CD4-positive, alpha-beta T cell treated with Interleukin-21 for 1 hour (primary cell): ENCODE measurements at regions not wholly inside any gene's neighbourhood (a gene's known extent, or its start where the extent isn't known, plus 50 kb on each side); places are given as distances from the start of the nearest gene placed in this dataset.
"Not testable (repeated sequence)": the region's sequence is repeated elsewhere in the genome, so short reads cannot be mapped to it uniquely, and the experiment has no call there.

Source experiments
- DNase-seq: peaks from one replicate; pipeline ENCODE4 v3.0.0-alpha.2; 2020

DNA sequence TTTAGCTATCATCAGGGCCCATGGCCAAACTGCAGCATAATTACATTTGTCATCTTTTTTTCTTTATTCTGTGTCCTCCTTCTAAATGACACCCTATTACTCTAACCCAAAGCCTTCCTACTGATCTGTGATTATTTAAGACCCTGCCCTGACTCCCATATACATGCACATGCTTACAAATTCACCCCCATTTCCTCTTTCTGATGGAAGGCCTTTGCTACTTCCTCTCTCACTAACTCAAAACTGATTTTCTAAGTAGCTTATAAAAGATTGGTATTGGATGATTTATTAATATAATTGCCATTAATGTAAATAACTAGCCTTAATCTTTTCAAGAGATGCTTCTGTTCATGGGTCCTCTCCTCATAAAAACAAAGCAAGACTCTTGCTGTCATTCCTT is 179.2 kb downstream of the EDEM1 start:
- no peak for DNase-seq

GRCh38 chr3:5371555-5371954 is 184.0 kb downstream of the EDEM1 start:
- not testable (repeated sequence) for DNase-seq

GRCh38 chr3:5376761-5377160 is 189.3 kb downstream of the EDEM1 start:
- no peak for DNase-seq

DNA sequence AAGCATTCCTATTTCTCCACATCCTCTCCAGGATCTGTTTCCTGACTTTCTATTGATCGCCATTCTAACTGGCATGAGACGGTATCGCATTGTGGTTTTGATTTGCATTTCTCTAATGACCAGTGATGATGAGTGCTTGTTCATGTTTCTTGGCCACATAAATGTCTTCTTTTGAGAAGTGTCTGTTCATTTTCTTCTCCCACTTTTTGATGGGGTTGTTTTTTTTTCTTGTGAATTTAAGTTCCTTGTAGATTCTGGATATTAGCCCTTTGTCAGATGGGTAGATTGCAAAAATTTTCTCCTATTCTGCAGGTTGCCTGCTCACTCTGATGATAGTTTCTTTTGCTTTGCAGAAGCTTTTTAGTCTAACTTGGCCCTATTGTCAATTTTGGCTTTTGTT is 191.8 kb downstream of the EDEM1 start:
- not testable (repeated sequence) for DNase-seq

GRCh38 chr3:5383486-5384263 is 196.2 kb downstream of the EDEM1 start:
- not testable (repeated sequence) for DNase-seq

GRCh38 chr3:5384557-5385236 is 197.2 kb downstream of the EDEM1 start:
- no peak for DNase-seq

DNA sequence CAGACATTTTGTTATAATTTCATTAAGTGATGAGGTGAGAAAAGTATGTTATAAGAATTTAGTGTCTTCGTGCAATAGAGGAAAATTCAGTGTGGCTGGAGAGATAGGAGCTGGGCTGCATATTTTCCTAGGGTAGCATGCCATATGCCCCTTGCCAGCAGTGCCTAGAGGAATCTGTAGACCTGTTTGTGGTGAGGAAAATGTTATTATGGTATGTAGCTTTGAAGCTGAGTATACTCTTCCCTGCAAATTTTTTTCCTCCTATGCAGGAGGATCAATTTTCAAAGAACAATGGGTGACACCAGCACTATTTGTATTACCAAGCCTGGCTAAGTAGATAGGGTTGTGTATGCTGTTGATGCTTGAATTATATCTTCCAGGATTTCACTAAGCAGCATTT is 200.6 kb downstream of the EDEM1 start:
- no peak for DNase-seq

GRCh38 chr3:5389057-5389456 is 201.6 kb downstream of the EDEM1 start:
- no peak for DNase-seq

- no peak for DNase-seq
Measured at GRCh38 chr3:5390221-5390620, 202.7 kb downstream of the EDEM1 start.

DNA sequence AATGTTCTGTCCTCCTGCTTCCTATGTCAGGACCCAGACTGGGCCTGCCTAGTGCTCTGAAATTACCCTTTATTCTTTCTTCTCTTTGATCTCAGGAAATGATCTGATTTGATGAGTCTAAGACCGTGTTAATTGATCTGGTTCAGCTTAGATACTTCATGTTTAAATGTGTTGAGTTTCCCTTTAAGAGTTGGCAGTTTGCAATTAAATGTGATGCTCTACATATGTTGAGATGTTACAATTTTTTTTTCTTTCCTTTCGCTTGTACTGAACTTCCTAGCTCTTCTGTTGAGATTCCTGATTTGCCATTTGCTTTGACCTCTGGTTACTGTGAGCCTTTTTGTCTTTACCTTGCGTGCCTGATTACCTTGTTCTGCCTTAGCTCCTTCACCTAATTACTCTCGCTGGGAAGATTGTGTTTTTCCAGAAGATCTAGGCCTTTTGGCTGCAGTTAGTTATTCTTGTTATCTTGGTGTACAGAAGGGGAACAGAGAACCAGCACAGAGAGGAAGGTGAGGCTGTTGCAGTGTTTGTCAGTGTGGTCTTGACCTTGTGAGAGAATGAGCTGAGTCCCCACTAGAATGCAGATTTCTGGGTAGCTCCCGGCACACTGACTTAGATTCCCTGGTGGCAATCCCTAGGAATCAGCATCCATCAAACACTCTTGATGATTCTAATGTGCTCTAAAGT is 203.6 kb downstream of the EDEM1 start:
- DNase-seq = no peak

GRCh38 chr3:5401002-5401401 is 213.5 kb downstream of the EDEM1 start:
- no peak for DNase-seq

DNA sequence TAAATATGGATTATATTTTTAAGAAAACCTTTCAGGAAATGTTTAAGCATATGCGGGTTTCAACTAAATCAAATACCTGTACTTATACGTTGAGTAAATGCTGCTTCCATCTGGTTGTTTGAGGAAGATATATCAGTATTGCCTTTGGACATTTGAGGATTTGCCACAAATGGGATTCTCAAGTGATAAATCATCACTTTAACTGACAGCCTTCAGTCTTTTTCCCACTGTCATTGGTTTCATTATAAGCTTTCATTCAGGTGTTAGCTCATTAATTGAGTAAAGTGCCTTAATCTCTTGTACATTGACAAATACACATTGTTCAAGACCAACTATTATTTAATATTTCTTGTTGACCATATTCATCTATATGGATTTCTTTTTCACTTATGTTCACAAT is 217.2 kb downstream of the EDEM1 start:
- DNase-seq = no peak

GRCh38 chr3:5411786-5412185 is 224.3 kb downstream of the EDEM1 start:
- DNase-seq = no peak

DNA sequence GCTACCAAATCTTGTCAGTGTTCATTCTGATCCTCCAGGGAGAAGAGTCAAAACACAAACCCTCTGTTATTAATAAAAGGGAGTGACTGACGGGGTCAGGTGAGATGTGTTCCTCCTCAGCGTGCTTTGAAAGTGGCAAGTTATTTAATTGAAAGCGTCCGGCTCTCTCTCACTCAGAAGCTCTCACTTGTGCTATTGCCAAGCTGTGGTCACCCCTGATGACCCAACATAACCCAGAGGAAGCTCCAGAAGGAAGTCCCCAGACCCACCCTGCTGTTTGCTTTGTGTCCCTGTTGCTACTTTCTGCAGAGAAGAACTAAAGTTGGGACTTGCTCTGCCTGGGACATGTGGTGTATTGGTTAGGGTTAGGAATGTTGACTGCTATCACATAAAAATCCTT is 235.6 kb downstream of the EDEM1 start:
- DNase-seq = no peak

DNA sequence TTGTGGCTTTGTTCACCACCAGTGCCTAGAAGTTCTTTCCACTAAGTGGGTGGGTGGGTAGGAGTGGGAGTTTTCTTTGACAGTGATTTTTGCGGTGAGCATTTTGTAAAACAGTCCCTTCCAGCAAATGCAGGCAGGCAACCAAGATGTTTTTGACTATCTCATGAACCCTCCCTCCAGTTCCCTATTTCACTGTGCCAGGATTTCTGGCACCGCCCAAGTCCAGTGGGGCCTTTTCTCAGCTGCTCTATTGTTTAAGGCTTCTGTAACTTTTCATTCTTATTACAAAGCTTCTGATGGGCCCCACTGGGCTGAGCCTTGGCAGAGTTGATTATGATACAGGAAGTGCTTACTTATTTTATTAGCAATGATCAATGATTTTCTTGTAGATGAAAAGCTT is 236.0 kb downstream of the EDEM1 start:
- DNase-seq = no peak

GRCh38 chr3:5425371-5425770 is 237.9 kb downstream of the EDEM1 start:
- DNase-seq = no peak

DNA sequence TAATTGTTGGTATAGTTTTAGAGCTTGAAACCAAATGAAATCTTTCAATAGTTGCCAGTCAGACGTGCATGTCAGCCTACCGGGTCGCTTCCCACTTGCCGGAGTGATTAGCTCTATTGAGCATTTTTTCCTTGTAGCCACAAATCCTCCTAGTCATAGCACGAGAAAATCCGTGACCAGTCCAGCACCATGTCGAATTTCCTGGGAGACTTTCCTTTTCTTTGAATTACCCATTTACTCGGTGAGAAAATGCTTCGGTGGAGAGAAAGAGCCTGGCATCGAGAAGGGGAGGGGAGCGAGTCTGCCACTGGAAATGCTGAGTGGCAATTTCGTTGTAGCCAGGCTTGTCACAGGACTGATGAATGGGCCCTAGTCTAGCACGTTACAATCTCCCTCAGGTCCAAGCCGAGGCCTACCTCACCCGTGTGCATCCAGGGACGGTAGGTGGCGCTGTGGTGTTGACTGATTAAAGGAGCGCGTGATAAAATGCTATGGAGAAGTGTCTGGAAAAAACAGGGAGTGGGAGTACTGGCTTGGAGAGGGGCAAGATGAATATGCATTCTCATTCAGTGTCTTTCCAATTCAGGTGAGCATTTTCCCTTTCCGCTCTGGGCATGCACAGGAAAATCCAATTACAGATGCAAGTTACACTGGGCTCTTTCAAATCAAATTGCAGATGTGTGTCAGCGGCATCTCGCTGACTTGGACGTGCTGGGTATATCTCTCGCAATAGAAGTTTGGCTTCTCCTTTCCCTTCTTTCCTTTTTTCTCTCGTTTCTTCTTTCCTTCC is 238.8 kb downstream of the EDEM1 start:
- DNase-seq = peak; percentile 37

GRCh38 chr3:5427021-5427420 is 239.5 kb downstream of the EDEM1 start:
- DNase-seq = no peak

DNA sequence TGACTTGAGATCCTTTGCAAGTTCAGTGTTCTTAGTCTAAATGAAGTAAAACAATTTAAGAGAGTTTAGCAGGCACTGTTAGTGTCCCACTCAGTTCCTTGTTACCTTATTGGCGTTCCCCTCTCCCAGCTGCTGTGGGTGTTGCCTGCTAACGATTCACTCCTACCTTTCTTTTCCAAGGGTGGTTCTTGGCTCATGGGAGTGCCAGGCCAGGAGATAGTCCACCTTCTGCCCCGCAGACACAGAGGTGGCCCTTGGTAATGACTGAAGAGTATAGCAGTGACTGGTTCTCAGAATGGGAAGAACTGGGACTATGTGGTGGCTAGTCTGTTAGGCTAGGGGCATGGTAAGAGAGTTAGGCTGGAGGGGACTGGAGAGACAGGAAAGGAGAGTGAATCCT is 240.4 kb downstream of the EDEM1 start:
- no peak for DNase-seq

DNA sequence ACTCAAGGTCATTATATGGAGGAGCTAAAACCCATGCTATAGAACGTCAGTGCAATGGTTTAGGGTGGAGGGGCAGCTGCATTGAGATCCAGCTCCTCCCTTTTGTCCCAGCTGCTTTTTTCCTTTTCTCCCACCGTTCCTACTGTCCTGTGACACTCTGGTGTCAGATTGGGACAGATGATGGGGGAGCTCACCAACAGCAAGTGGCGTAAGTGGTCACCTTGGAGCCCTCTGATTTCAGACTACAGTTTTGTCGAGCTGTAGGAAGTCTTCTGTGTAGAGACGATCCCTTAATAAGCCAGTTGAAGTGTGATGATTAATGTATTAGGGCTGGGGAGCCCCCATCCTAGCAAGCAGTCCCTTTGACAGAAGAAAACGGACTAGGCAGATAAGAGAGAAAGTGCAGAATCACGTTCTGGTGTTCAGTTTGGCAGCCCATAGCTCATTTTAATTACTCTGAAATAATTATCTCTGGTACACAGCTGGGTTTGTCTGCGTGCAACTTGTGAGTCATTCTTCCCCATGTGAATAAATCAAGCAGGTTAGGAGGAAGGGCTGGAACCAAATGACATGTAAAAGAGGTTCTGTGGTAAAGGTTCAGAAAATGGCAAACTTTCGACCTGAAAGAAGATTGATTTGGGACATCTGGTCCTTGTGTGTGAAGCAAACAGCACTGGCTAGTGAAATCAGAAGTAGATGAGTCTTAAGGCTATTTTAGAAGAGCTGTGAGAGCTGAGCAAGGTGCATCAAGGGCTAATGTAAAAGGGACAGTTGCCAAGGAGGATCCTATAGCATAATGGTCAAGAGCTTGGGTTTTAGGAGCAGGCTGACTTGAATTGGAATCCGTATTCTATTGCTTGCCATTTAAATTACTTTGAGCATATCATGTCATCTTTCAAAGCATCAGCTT is 241.4 kb downstream of the EDEM1 start:
- DNase-seq = no peak

GRCh38 chr3:5429517-5429890 is 242.0 kb downstream of the EDEM1 start:
- no peak for DNase-seq

GRCh38 chr3:5430701-5431100 is 243.2 kb downstream of the EDEM1 start:
- no peak for DNase-seq
